ENCODE measurements at regions not wholly inside any gene's neighbourhood (a gene's known extent, or its start where the extent isn't known, plus 50 kb on each side); places are given as distances from the start of the nearest gene placed in this dataset.
A peak's percentile ranks its signal among the peaks of the same experiment; 100 is the strongest.

GRCh38 chr10:3460420-3461128 lies 288.0 kb upstream of the PITRM1 start:
- H3K4me2 ChIP-seq (ENCODE audit: extremely low read depth, insufficient read depth, low read length) = no peak overlapping the region
- no peak overlapping the region for H3K9ac ChIP-seq (ENCODE audit: insufficient read depth, low read length)
- no peak overlapping the region for H3K4me3 ChIP-seq (replicated peaks in 1 of 4; ENCODE audit: control extremely low read depth in 1 of 4, insufficient read depth in 1 of 4, low read depth in 3 of 4, low read length in 4 of 4)
- no peaks in the 10 kb centered on the region for H3K27me3 ChIP-seq (ENCODE audit: control insufficient read depth, insufficient read depth, low read length)
- H3K36me3 ChIP-seq (ENCODE audit: control insufficient read depth, insufficient read depth, low read length) = no peaks in the 10 kb centered on the region
- no peaks in the 10 kb centered on the region for H3K9me3 ChIP-seq (ENCODE audit: control insufficient read depth, insufficient read depth, low read depth, low read length)
- TF ChIP-seq EZH2 (IDR thresholded peaks at IDR 0.05; ENCODE audit: low read length, missing control alignments) (no peak), CTCF (conservative IDR thresholded peaks at IDR 0.05 in 1 of 2, IDR thresholded peaks at IDR 0.05 in 1 of 2; ENCODE audit: low read depth in 1 of 2, low read length in 2 of 2) (no peak)
- H2AFZ ChIP-seq (ENCODE audit: low read length) = no peak overlapping the region
- peaks cover 3% of the 10 kb centered on the region for H3K4me1 ChIP-seq (ENCODE audit: control insufficient read depth, extremely low read depth, insufficient read depth, low read length)
- no peak for DNase-seq (ENCODE audit: low read depth in 2 of 2)
- no peaks in the 10 kb centered on the region for H3K79me2 ChIP-seq (ENCODE audit: control insufficient read depth, insufficient read depth, low read length)
- H4K20me1 ChIP-seq (ENCODE audit: control insufficient read depth, extremely low read depth, insufficient read depth, low read length) = no peaks in the 10 kb centered on the region
- no peak overlapping the region for H3K27ac ChIP-seq (ENCODE audit: insufficient read depth, low read length)

- Histone ChIP-seq H2AFZ (ENCODE audit: low read length) (no peak overlapping the region), H3K36me3 (ENCODE audit: control insufficient read depth, insufficient read depth, low read length) (no peaks in the 10 kb centered on the region), H3K27ac (ENCODE audit: insufficient read depth, low read length) (no peak overlapping the region), H3K27me3 (ENCODE audit: control insufficient read depth, insufficient read depth, low read length) (no peaks in the 10 kb centered on the region), H3K9me3 (ENCODE audit: control insufficient read depth, insufficient read depth, low read depth, low read length) (no peaks in the 10 kb centered on the region), H3K9ac (ENCODE audit: insufficient read depth, low read length) (no peak overlapping the region), H3K79me2 (ENCODE audit: control insufficient read depth, insufficient read depth, low read length) (no peaks in the 10 kb centered on the region), H3K4me1 (ENCODE audit: control insufficient read depth, extremely low read depth, insufficient read depth, low read length) (peaks cover 24% of the 10 kb centered on the region), H3K4me2 (ENCODE audit: extremely low read depth, insufficient read depth, low read length) (no peak overlapping the region), H3K4me3 (replicated peaks in 1 of 4; ENCODE audit: control extremely low read depth in 1 of 4, insufficient read depth in 1 of 4, low read depth in 3 of 4, low read length in 4 of 4) (no peak overlapping the region), H4K20me1 (ENCODE audit: control insufficient read depth, extremely low read depth, insufficient read depth, low read length) (no peaks in the 10 kb centered on the region)
- TF ChIP-seq CTCF (conservative IDR thresholded peaks at IDR 0.05 in 1 of 2, IDR thresholded peaks at IDR 0.05 in 1 of 2; ENCODE audit: low read depth in 1 of 2, low read length in 2 of 2) (no peak), EZH2 (IDR thresholded peaks at IDR 0.05; ENCODE audit: low read length, missing control alignments) (no peak)
- DNase-seq (ENCODE audit: low read depth in 2 of 2) = peak in 1 of 2 donors; percentile 46
Observed at GRCh38 chr10:3455385-3456334, 283.1 kb upstream of the PITRM1 start.

GRCh38 chr10:3452683-3453361 lies 280.2 kb upstream of the PITRM1 start:
- Histone ChIP-seq H3K4me2 (ENCODE audit: extremely low read depth, insufficient read depth, low read length) (peak overlapping the region; percentile 76), H2AFZ (ENCODE audit: low read length) (no peak overlapping the region), H4K20me1 (ENCODE audit: control insufficient read depth, extremely low read depth, insufficient read depth, low read length) (no peaks in the 10 kb centered on the region), H3K9ac (ENCODE audit: insufficient read depth, low read length) (peak overlapping the region; percentile 62), H3K27me3 (ENCODE audit: control insufficient read depth, insufficient read depth, low read length) (no peaks in the 10 kb centered on the region), H3K4me1 (ENCODE audit: control insufficient read depth, extremely low read depth, insufficient read depth, low read length) (peaks cover 24% of the 10 kb centered on the region), H3K27ac (ENCODE audit: insufficient read depth, low read length) (peak overlapping the region; percentile 90), H3K9me3 (ENCODE audit: control insufficient read depth, insufficient read depth, low read depth, low read length) (no peaks in the 10 kb centered on the region), H3K4me3 (replicated peaks in 1 of 4; ENCODE audit: control extremely low read depth in 1 of 4, insufficient read depth in 1 of 4, low read depth in 3 of 4, low read length in 4 of 4) (peak overlapping the region; percentile 4 to 38 (median 28)), H3K36me3 (ENCODE audit: control insufficient read depth, insufficient read depth, low read length) (no peaks in the 10 kb centered on the region), H3K79me2 (ENCODE audit: control insufficient read depth, insufficient read depth, low read length) (no peaks in the 10 kb centered on the region)
- TF ChIP-seq CTCF (conservative IDR thresholded peaks at IDR 0.05 in 1 of 2, IDR thresholded peaks at IDR 0.05 in 1 of 2; ENCODE audit: low read depth in 1 of 2, low read length in 2 of 2) (no peak), EZH2 (IDR thresholded peaks at IDR 0.05; ENCODE audit: low read length, missing control alignments) (no peak)
- peak; percentile 91 to 96 for DNase-seq (ENCODE audit: low read depth in 2 of 2)
